H9 (cell line): ENCODE measurements at regions not wholly inside any gene's neighbourhood (a gene's known extent, or its start where the extent isn't known, plus 50 kb on each side); places are given as distances from the start of the nearest gene placed in this dataset.

Experiments used
- DNase-seq: peaks from one replicate; pipeline ENCODE4 v3.0.0-alpha.2; 2017
- H2AFZ ChIP-seq: one replicate; pipeline ENCODE4 v1.6.1; 2013; ENCODE audit warnings: mild to moderate bottlenecking, low read length, control low read depth, moderate library complexity
- H2AK5ac ChIP-seq: 2 replicates; pipeline ENCODE4 v1.6.1; 2013; ENCODE audit warnings: low read length, control low read depth, mixed read lengths; ENCODE audit not compliant: insufficient read length
- H2BK120ac ChIP-seq: one replicate; pipeline ENCODE4 v1.6.1; 2013; ENCODE audit warnings: low read depth, mild to moderate bottlenecking, low read length, control low read depth, inconsistent platforms; ENCODE audit not compliant: poor library complexity, severe bottlenecking
- H2BK12ac ChIP-seq: 2 replicates; pipeline ENCODE4 v1.6.1; 2013; ENCODE audit warnings: low read length, control low read depth, mixed read lengths, low read depth; ENCODE audit not compliant: insufficient read length
- H2BK15ac ChIP-seq: 2 replicates; pipeline ENCODE4 v1.6.1; 2013; ENCODE audit warnings: low read depth, low read length, control low read depth
- H2BK20ac ChIP-seq: one replicate; pipeline ENCODE4 v1.6.1; 2013; ENCODE audit warnings: low read depth, mild to moderate bottlenecking, low read length, control low read depth, inconsistent platforms; ENCODE audit not compliant: poor library complexity, severe bottlenecking
- H2BK5ac ChIP-seq: 2 replicates; pipeline ENCODE4 v1.6.1; 2013; ENCODE audit warnings: low read length, control low read depth, mixed read lengths; ENCODE audit not compliant: insufficient read length
- H3K14ac ChIP-seq: 2 replicates; pipeline ENCODE4 v1.6.1; 2013; ENCODE audit warnings: low read length, control low read depth; ENCODE audit not compliant: insufficient read depth
- H3K18ac ChIP-seq: 2 replicates; pipeline ENCODE4 v1.6.1; 2013; ENCODE audit warnings: low read depth, mild to moderate bottlenecking, mixed read lengths, low read length, control low read depth; ENCODE audit not compliant: insufficient read length
- H3K23ac ChIP-seq: 2 replicates; pipeline ENCODE4 v1.6.1; 2013; ENCODE audit warnings: low read length, control low read depth, mixed read lengths, low read depth; ENCODE audit not compliant: insufficient read length
- H3K23me2 ChIP-seq: 2 replicates; pipeline ENCODE4 v1.6.1; 2013; ENCODE audit warnings: low read depth, mild to moderate bottlenecking, mixed read lengths, low read length, control low read depth; ENCODE audit not compliant: insufficient read length, poor library complexity, severe bottlenecking
- H3K27ac ChIP-seq: 2 replicates; pipeline ENCODE4 v1.5.1; 2013; ENCODE audit warnings: low read length, control low read depth, mixed read lengths, low read depth; ENCODE audit not compliant: insufficient read length
- H3K27me3 ChIP-seq: 2 replicates; pipeline ENCODE4 v1.6.1; 2013; ENCODE audit warnings: low read length, control low read depth, inconsistent platforms; ENCODE audit not compliant: insufficient read depth
- H3K4ac ChIP-seq: 2 replicates; pipeline ENCODE4 v1.6.1; 2013; ENCODE audit warnings: low read depth, mild to moderate bottlenecking, control low read depth, inconsistent platforms, low read length, moderate library complexity
- H3K4me1 ChIP-seq: 2 replicates; pipeline ENCODE4 v1.6.1; 2013; ENCODE audit warnings: low read length, control low read depth, inconsistent platforms; ENCODE audit not compliant: insufficient read depth
- H3K4me2 ChIP-seq: 2 replicates; pipeline ENCODE4 v1.6.1; 2013; ENCODE audit warnings: low read length, control low read depth, mixed read lengths; ENCODE audit not compliant: insufficient read length, insufficient read depth
- H3K56ac ChIP-seq: 2 replicates; pipeline ENCODE4 v1.6.1; 2013; ENCODE audit warnings: low read depth, mild to moderate bottlenecking, mixed read lengths, low read length, control low read depth; ENCODE audit not compliant: insufficient read length
- H3K79me1 ChIP-seq: 2 replicates; pipeline ENCODE4 v1.6.1; 2013; ENCODE audit warnings: low read depth, mild to moderate bottlenecking, moderate library complexity, low read length, control low read depth, inconsistent platforms; ENCODE audit not compliant: insufficient read depth, poor library complexity, severe bottlenecking
- H3K79me2 ChIP-seq: 2 replicates; pipeline ENCODE4 v1.6.1; 2013; ENCODE audit warnings: low read length, control low read depth, inconsistent platforms; ENCODE audit not compliant: insufficient read depth
- H3K9ac ChIP-seq: 2 replicates; pipeline ENCODE4 v1.6.1; 2013; ENCODE audit warnings: low read length, control low read depth, mixed read lengths; ENCODE audit not compliant: insufficient read length; ENCODE audit errors: extremely low read depth
- H3K9me3 ChIP-seq: one replicate; pipeline ENCODE4 v1.6.1; 2013; ENCODE audit warnings: low read depth, low read length, inconsistent platforms; ENCODE audit not compliant: control insufficient read depth
- H3T11ph ChIP-seq: one replicate; pipeline ENCODE4 v1.6.1; 2013; ENCODE audit warnings: mild to moderate bottlenecking, low read length, control low read depth, inconsistent platforms
- H4K20me1 ChIP-seq: one replicate; pipeline ENCODE4 v1.6.1; 2013; ENCODE audit not compliant: control insufficient read depth, insufficient read length, insufficient read depth
- H4K5ac ChIP-seq: 2 replicates; pipeline ENCODE4 v1.6.1; 2013; ENCODE audit warnings: low read depth, mild to moderate bottlenecking, mixed read lengths, low read length, control low read depth; ENCODE audit not compliant: insufficient read length
- H4K8ac ChIP-seq: replicated peaks from 2 replicates; pipeline ENCODE4 v1.6.1; 2013; ENCODE audit warnings: low read length, control low read depth, mixed read lengths, low read depth; ENCODE audit not compliant: insufficient read length
- H4K91ac ChIP-seq: 2 replicates; pipeline ENCODE4 v1.6.1; 2013; ENCODE audit warnings: low read depth, mild to moderate bottlenecking, moderate library complexity, mixed read lengths, low read length, control low read depth; ENCODE audit not compliant: insufficient read length
- H3K27ac Mint-ChIP-seq, 3 experiments: 2 replicates in 2 of 3; 3 replicates in 1 of 3; pipeline ENCODE4 v1.8.0; 2020 to 2021; ENCODE audit warnings: mixed read lengths in 3 of 3, mild to moderate bottlenecking in 1 of 3, moderate library complexity in 1 of 3
- H3K27me3 Mint-ChIP-seq: 2 replicates; pipeline ENCODE4 v1.8.0; 2021; ENCODE audit warnings: low read depth, mild to moderate bottlenecking, moderate library complexity, mixed read lengths
- H3K36me3 Mint-ChIP-seq, 3 experiments: 2 replicates in 2 of 3; 3 replicates in 1 of 3; pipeline ENCODE4 v1.8.0; 2020 to 2021; ENCODE audit warnings: low read depth in 3 of 3, mixed read lengths in 3 of 3; ENCODE audit not compliant: insufficient read depth in 1 of 3
- H3K4me1 Mint-ChIP-seq, 2 experiments: 2 replicates each; pipeline ENCODE4 v1.8.0; 2020; ENCODE audit warnings: mixed read lengths in 2 of 2
- H3K4me3 Mint-ChIP-seq, 2 experiments: 2 replicates in 1 of 2; 3 replicates in 1 of 2; pipeline ENCODE4 v1.8.0; 2020 to 2021; ENCODE audit warnings: mild to moderate bottlenecking in 2 of 2, mixed read lengths in 2 of 2, moderate library complexity in 1 of 2
- H3K9me3 Mint-ChIP-seq, 2 experiments: 2 replicates in 1 of 2; 3 replicates in 1 of 2; pipeline ENCODE4 v1.8.0; 2020; ENCODE audit warnings: mild to moderate bottlenecking in 2 of 2, mixed read lengths in 2 of 2, moderate library complexity in 1 of 2
- CTCF ChIP-seq: fragments of 200-600 bp; sonication (generic); conservative IDR thresholded peaks from 3 replicates; pipeline ENCODE4 v1.8.0; 2021; ENCODE audit warnings: antibody characterized with exemption, mild to moderate bottlenecking
- WGBS: extraction: QIAGEN DNeasy Blood & Tissue Kit; methylation state at CpG from one replicate; pipeline ENCODE4 v1.1.7; 2013; ENCODE audit warnings: missing lambda C conversion rate, low lambda C conversion rate, mixed read lengths; ENCODE audit not compliant: insufficient read length; ENCODE audit errors: extremely low coverage; 5-methylcytosine and 5-hydroxymethylcytosine counted together

GRCh38 chr5:173554989-173555705, 61.3 kb downstream of the BOD1 start:
- H3K23ac ChIP-seq = no peak overlapping the region
- no peaks in the 10 kb centered on the region for H3K27me3 ChIP-seq
- H3K79me2 ChIP-seq = no peaks in the 10 kb centered on the region
- Mint-ChIP-seq H3K27me3 (peaks cover 14% of the 10 kb centered on the region), H3K27ac (no peak overlapping the region), H3K4me1 (peaks cover 27% of the 10 kb centered on the region in 2 experiments), H3K4me3 (no peak overlapping the region; a peak in 1 of 5 replicates), H3K36me3 (peaks cover 0 to 8% (median 0%) of the 10 kb centered on the region in 3 experiments; a peak in 2 of 7 replicates), H3K9me3 (peaks cover 2 to 7% of the 10 kb centered on the region in 2 experiments; a peak in 2 of 5 replicates)
- H2BK15ac ChIP-seq = no peak overlapping the region
- DNase-seq = no peak
- no CpG with 5 or more reads among the region's 30 CpGs for whole genome bisulfite sequencing
- no peak overlapping the region for H3K56ac ChIP-seq
- H3K9me3 ChIP-seq = no peaks in the 10 kb centered on the region
- no peak overlapping the region for H4K8ac ChIP-seq
- no peak overlapping the region for H2BK120ac ChIP-seq
- H3K4me1 ChIP-seq = no peaks in the 10 kb centered on the region
- H2BK12ac ChIP-seq = no peak overlapping the region
- no peak overlapping the region for H4K91ac ChIP-seq
- H3T11ph ChIP-seq = no peak overlapping the region
- H2AFZ ChIP-seq = no peak overlapping the region
- no peak overlapping the region for H3K18ac ChIP-seq
- no peak overlapping the region for H2BK5ac ChIP-seq
- H3K4me2 ChIP-seq = no peak overlapping the region
- H3K27ac ChIP-seq = no peak overlapping the region
- no peak overlapping the region for H2AK5ac ChIP-seq
- H3K9ac ChIP-seq = no peak overlapping the region
- H4K5ac ChIP-seq = no peak overlapping the region
- no peak overlapping the region for H2BK20ac ChIP-seq
- no peaks in the 10 kb centered on the region for H3K23me2 ChIP-seq
- no peak for TF ChIP-seq CTCF
- H3K4ac ChIP-seq = no peak overlapping the region
- no peak overlapping the region; the same call in 1 of the 2 replicates for H3K14ac ChIP-seq
- no peaks in the 10 kb centered on the region for H4K20me1 ChIP-seq
- H3K79me1 ChIP-seq = no peaks in the 10 kb centered on the region
